ENCODE measurements at regions not wholly inside any gene's neighbourhood (a gene's known extent, or its start where the extent isn't known, plus 50 kb on each side); places are given as distances from the start of the nearest gene placed in this dataset.

- DNase-seq (no peak), ATAC-seq (no peak)
- no peaks in the 10 kb centered on the region for H3K4me1 ChIP-seq (ENCODE audit: insufficient read depth, low read length)
- H3K79me2 ChIP-seq (ENCODE audit: low read length) = no peaks in the 10 kb centered on the region
- H3K9me2 ChIP-seq (replicated peaks; ENCODE audit: low read length) = no peaks in the 10 kb centered on the region
- no peaks in the 10 kb centered on the region for H3F3A ChIP-seq (ENCODE audit: low read length, unreplicated experiment)
- H3K9ac ChIP-seq (ENCODE audit: low read length) = no peak overlapping the region
- H3K4me2 ChIP-seq (ENCODE audit: low read length) = no peak overlapping the region
- no peaks in the 10 kb centered on the region for H3K27me3 ChIP-seq (ENCODE audit: low read length)
- H2AFZ ChIP-seq (ENCODE audit: low read length) = no peak overlapping the region
- intact Hi-C loops (cut with micrococcal nuclease) = no loop called here
- CTCF ChIA-PET = no interaction called here
- H3K4me3 ChIP-seq (ENCODE audit: low read length) = no peak overlapping the region
- no peaks in the 10 kb centered on the region for H3K36me3 ChIP-seq (ENCODE audit: low read depth, low read length)
- POLR2A ChIA-PET (ENCODE audit: unreplicated experiment) = no interaction called here
- no TSS peak for BruUV-seq (replicated peaks)
- H3K27ac ChIP-seq (ENCODE audit: low read length) = no peak overlapping the region
- no peaks in the 10 kb centered on the region for H3K9me3 ChIP-seq (ENCODE audit: low read length)
- no peaks in the 10 kb centered on the region for H4K20me1 ChIP-seq (ENCODE audit: low read length)
- TF ChIP-seq EZH2 (IDR thresholded peaks at IDR 0.05; ENCODE audit: low read length, unreplicated experiment) (no peak), EZH2phosphoT487 (IDR thresholded peaks at IDR 0.05; ENCODE audit: borderline replicate concordance, low read length) (no peak)
- TF ChIP-seq, protein P1, sequence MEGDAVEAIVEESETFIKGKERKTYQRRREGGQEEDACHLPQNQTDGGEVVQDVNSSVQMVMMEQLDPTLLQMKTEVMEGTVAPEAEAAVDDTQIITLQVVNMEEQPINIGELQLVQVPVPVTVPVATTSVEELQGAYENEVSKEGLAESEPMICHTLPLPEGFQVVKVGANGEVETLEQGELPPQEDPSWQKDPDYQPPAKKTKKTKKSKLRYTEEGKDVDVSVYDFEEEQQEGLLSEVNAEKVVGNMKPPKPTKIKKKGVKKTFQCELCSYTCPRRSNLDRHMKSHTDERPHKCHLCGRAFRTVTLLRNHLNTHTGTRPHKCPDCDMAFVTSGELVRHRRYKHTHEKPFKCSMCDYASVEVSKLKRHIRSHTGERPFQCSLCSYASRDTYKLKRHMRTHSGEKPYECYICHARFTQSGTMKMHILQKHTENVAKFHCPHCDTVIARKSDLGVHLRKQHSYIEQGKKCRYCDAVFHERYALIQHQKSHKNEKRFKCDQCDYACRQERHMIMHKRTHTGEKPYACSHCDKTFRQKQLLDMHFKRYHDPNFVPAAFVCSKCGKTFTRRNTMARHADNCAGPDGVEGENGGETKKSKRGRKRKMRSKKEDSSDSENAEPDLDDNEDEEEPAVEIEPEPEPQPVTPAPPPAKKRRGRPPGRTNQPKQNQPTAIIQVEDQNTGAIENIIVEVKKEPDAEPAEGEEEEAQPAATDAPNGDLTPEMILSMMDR (conservative IDR thresholded peaks at IDR 0.05; ENCODE audit: low read depth, low read length) = no peak
These were observed 346.5 kb downstream of the TMEM135 start for GRCh38 chr11:87384078-87384729.

DNA sequence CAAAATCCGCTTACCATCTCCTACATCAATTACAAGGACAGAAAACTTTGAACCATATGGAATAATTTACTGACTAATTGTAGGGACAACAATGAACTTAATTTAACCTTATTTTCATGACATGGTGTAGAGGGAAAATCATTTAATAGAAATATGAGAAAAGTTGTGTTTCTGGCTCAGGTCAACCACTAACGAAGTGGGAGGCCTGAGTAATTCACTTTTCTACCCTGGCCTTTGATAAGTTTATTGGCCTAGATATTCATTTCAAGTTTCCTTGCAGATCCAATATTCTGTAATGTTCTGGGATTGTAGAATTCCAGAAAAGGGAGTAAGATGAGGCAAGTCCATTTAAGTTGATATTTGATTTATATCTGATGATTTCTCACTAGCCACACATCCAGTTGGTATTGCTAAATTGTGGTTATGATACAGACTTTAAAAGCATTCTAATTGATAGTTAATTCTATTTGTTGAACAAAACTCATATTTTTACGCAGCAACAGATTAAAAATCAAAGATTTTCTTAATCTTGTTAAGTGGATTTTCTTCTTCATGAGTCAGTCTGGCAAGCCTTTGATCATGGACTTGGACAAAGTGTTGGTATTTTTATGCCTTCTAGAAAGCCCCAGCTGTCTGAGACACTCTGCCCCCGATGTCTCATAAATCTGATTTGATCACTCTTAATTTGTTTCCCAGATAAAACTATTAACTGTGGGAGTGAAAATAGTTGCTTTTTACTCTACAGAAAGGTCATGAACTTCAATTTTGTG, 336.5 kb downstream of the TMEM135 start:
- H3K36me3 ChIP-seq (ENCODE audit: low read depth, low read length) = no peaks in the 10 kb centered on the region
- TF ChIP-seq, protein P1 (conservative IDR thresholded peaks at IDR 0.05; ENCODE audit: low read depth, low read length) = no peak
- TF ChIP-seq EZH2phosphoT487 (IDR thresholded peaks at IDR 0.05; ENCODE audit: borderline replicate concordance, low read length) (no peak), EZH2 (IDR thresholded peaks at IDR 0.05; ENCODE audit: low read length, unreplicated experiment) (no peak)
- H3K9me3 ChIP-seq (ENCODE audit: low read length) = no peaks in the 10 kb centered on the region
- H3F3A ChIP-seq (ENCODE audit: low read length, unreplicated experiment) = no peaks in the 10 kb centered on the region
- no peaks in the 10 kb centered on the region for H3K9me2 ChIP-seq (replicated peaks; ENCODE audit: low read length)
- ATAC-seq (no peak), DNase-seq (no peak)
- H3K79me2 ChIP-seq (ENCODE audit: low read length) = no peaks in the 10 kb centered on the region
- no peak overlapping the region for H3K4me3 ChIP-seq (ENCODE audit: low read length)
- CTCF ChIA-PET = no interaction called here
- intact Hi-C loops (cut with micrococcal nuclease) = no loop called here
- no peak overlapping the region for H2AFZ ChIP-seq (ENCODE audit: low read length)
- no peak overlapping the region for H3K9ac ChIP-seq (ENCODE audit: low read length)
- no TSS peak for BruUV-seq (replicated peaks)
- POLR2A ChIA-PET (ENCODE audit: unreplicated experiment) = no interaction called here
- H3K27ac ChIP-seq (ENCODE audit: low read length) = no peak overlapping the region
- peaks cover 3% of the 10 kb centered on the region; the same call in 1 of the 2 replicates for H3K4me1 ChIP-seq (ENCODE audit: insufficient read depth, low read length)
- no peaks in the 10 kb centered on the region for H4K20me1 ChIP-seq (ENCODE audit: low read length)
- no peak overlapping the region for H3K4me2 ChIP-seq (ENCODE audit: low read length)
- no peaks in the 10 kb centered on the region for H3K27me3 ChIP-seq (ENCODE audit: low read length)

Measured in PC-3 (cell line).